Thyroid gland (tissue), 4 donors: ENCODE measurements at regions not wholly inside any gene's neighbourhood (a gene's known extent, or its start where the extent isn't known, plus 50 kb on each side); places are given as distances from the start of the nearest gene placed in this dataset.

Experiments used
- POLR2A ChIP-seq, 2 donors: fragments of 450-650 bp; IDR thresholded peaks; one replicate each; pipeline ENCODE4 v1.6.1; 2017; ENCODE audit warnings: antibody characterized with exemption in 2 of 2, mild to moderate bottlenecking in 2 of 2, moderate library complexity in 1 of 2
- TF ChIP-seq, protein P1 (sequence below), 6 experiments: fragments of 200-600 bp in 3 of 6; fragments of 450-650 bp in 3 of 6; sonication (generic) in 3 of 6; IDR thresholded peaks; one replicate each; pipeline ENCODE4 v1.5.1; 2016 to 2019; ENCODE audit warnings: antibody characterized with exemption in 6 of 6, mild to moderate bottlenecking in 2 of 6, inconsistent platforms in 1 of 6, moderate library complexity in 1 of 6

DNA sequence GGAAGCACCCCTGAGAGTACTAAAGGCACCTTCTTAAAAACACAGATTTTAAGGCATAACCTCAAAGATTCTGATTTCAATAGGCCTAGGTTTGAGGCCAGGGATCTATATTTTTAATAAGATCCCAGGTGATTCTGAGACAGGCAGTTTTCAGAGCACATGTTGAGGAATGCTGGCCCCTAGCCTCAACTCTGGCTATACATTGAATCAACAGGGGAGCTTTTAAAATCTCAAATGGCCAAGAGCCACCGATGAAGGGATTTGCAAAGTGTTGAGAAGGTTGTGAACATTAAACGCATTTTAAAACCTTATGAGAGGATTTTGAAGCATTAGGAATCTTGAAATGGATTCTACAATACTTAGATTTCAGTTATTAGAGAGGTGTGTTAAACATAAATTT lies 268.8 kb upstream of the ARHGEF26 start:
- TF ChIP-seq, protein P1, sequence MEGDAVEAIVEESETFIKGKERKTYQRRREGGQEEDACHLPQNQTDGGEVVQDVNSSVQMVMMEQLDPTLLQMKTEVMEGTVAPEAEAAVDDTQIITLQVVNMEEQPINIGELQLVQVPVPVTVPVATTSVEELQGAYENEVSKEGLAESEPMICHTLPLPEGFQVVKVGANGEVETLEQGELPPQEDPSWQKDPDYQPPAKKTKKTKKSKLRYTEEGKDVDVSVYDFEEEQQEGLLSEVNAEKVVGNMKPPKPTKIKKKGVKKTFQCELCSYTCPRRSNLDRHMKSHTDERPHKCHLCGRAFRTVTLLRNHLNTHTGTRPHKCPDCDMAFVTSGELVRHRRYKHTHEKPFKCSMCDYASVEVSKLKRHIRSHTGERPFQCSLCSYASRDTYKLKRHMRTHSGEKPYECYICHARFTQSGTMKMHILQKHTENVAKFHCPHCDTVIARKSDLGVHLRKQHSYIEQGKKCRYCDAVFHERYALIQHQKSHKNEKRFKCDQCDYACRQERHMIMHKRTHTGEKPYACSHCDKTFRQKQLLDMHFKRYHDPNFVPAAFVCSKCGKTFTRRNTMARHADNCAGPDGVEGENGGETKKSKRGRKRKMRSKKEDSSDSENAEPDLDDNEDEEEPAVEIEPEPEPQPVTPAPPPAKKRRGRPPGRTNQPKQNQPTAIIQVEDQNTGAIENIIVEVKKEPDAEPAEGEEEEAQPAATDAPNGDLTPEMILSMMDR (IDR thresholded peaks at IDR 0.05): no peak
- no peak for TF ChIP-seq POLR2A (IDR thresholded peaks at IDR 0.05)
